AG09309 (cell line): ENCODE measurements at regions not wholly inside any gene's neighbourhood (a gene's known extent, or its start where the extent isn't known, plus 50 kb on each side); places are given as distances from the start of the nearest gene placed in this dataset.

Experiments
- DNase-seq: peaks from one replicate; pipeline ENCODE4 v3.0.0-alpha.2; 2010; ENCODE audit warnings: low read depth
- H3K4me3 ChIP-seq: 2 replicates; pipeline ENCODE4 v1.5.1; 2011; ENCODE audit warnings: mild to moderate bottlenecking, low read depth, low read length, moderate library complexity; ENCODE audit not compliant: control insufficient read depth
- TF ChIP-seq, protein P1 (sequence below): IDR thresholded peaks from 2 replicates; pipeline ENCODE4 v1.5.1; 2011; ENCODE audit warnings: mild to moderate bottlenecking, low read depth, low read length, inconsistent platforms; ENCODE audit not compliant: insufficient read depth, control insufficient read depth; ENCODE audit errors: missing control alignments

DNA sequence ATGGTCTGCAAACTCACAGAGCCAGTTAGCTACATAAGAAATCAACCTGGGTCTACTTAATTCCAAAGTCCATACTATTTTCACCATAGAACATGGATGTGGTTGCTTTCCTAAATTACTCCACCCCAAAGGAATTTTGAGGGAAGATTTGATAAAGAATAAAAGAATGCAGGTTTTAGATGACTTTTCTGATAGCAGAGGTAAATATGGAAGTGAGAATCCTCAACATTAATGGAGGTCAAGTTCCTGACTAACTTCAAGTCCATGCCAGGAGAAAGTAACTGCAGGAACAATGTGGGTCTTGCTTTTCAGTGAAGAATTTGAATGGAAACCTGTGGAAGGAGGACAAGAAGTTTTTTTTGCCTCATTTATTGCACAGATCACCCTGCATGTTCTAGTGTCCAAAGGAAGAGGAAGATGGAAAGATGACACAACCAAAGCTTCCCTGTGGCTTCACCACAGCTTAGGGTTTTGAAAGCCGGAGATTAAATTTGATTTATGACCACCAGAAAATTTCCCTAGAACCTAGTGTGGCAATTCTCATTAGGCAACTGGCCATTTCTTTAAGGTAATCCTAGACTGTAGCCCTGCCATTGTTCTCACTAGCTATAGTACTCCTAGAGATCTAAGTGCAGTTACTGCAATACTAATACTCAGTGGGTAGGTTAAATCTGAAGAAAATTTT, 429.7 kb downstream of the RAP2B start:
- no peak for DNase-seq
- H3K4me3 ChIP-seq, result no peak overlapping the region
- TF ChIP-seq, protein P1, sequence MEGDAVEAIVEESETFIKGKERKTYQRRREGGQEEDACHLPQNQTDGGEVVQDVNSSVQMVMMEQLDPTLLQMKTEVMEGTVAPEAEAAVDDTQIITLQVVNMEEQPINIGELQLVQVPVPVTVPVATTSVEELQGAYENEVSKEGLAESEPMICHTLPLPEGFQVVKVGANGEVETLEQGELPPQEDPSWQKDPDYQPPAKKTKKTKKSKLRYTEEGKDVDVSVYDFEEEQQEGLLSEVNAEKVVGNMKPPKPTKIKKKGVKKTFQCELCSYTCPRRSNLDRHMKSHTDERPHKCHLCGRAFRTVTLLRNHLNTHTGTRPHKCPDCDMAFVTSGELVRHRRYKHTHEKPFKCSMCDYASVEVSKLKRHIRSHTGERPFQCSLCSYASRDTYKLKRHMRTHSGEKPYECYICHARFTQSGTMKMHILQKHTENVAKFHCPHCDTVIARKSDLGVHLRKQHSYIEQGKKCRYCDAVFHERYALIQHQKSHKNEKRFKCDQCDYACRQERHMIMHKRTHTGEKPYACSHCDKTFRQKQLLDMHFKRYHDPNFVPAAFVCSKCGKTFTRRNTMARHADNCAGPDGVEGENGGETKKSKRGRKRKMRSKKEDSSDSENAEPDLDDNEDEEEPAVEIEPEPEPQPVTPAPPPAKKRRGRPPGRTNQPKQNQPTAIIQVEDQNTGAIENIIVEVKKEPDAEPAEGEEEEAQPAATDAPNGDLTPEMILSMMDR, result no peak

DNA sequence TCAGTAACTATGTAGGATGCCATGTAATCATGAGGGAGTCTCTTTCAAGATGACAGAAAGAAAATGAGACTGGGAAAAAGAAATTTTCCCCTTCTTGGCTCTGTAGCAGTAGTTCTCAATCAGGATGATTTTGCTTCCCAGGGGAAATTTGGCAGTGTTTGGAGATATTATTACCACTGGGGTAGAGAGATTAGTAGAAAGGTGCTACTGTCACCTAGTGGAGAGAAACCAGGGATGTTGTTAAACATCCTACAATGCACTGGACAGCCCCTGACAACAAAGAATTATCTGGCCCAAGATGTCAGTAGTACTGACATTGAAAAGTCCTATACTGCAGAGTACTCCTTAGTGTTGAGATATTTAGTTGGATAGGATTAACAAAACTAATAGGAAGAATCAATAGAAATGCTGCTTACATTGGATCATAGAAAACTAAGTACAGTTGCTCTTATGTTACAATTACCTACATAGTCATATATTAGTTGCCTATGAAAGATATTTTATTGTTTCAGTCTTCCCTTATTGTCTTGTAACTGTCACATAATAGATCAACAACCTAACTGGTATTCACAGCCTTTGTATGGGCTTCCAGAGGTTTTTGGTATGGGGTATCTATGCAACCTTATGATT, 433.3 kb downstream of the RAP2B start:
- H3K4me3 ChIP-seq, result no peak overlapping the region
- TF ChIP-seq, protein P1, result peak; percentile 77
- DNase-seq, result peak; percentile 18

DNA sequence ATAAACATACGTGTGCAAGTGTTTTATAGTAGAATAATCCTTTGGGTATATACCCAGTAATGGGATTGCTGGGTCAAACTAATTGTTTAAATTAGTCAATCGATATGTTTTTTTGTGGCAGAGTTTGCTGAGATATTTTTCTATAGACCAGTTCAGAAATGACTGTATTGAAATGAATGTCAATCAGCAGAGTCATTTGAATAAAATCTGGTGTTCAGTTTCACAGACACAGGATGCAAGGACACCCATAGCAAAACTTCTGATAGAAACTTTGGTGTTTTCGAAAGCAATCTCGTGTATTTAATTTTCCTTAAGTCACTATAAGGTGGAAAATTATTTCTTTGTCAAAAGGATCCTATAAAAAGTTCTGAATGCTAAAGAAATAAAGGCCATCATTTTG, 434.4 kb downstream of the RAP2B start:
- no peak overlapping the region for H3K4me3 ChIP-seq
- DNase-seq, result no peak
- TF ChIP-seq, protein P1, result no peak

DNA sequence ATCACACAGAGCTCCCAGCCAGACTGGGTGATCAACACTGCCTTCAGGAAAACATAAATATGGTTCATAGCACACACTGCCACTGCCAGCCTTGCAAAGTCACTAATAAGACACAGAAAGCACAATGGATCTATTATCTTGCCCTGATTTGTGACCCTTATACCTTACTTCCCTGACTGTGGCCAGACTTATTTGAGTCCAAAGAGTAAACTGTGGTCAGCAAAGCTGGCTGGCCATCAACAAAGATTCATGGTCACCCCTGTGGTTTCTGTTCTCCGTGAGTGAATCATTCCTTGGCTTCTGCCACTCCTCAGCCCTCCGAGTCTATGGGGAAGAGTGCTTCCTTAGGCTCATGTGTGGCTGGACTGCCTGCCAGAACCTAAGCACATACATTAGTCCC, 437.7 kb downstream of the RAP2B start:
- peak; percentile 71 for DNase-seq
- TF ChIP-seq, protein P1, result no peak
- H3K4me3 ChIP-seq, result no peak overlapping the region

DNA sequence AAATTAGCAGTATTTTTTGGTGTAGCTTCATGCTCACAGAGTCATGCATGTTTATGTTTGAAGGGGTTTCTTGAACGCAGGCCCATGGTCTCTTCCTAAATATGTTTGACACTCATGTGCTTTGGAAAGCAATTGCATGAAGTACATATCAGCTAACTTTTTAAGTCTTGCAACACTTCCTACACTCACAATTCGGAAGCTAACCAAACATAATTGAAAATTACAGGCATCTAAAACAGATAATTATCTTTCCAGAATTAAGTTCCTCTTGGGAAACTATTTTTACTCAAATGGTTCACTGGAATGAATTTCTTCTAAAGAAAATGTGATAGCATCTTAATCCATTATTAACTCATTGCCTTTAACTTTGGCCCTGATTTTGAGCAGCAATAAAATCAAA, 438.9 kb downstream of the RAP2B start:
- TF ChIP-seq, protein P1, result no peak
- no peak for DNase-seq
- no peak overlapping the region for H3K4me3 ChIP-seq

DNA sequence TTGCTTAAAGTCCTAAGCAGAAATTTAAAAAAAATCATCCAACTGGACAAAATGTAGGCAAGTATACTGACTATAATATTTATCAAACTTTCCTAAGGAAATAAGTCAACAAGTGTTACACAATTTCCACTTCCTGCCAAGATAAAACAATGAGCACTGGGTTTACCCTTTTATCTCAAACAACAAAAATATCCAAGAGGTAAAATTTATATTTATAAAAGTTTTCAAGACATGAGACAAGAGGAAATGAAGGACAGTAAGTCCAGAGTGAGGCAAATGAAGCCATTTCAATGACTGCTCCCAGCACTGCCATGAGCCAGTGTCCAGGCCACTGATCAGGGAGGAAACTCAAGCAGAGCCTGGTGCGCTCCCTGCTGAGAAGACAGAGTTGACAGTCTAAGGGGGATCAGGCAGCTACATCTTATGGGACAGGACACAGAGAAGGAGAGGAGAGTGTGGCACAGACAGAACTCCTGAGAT, 439.4 kb downstream of the RAP2B start:
- TF ChIP-seq, protein P1, result no peak
- no peak overlapping the region for H3K4me3 ChIP-seq
- DNase-seq, result no peak
